ENCODE measurements at regions not wholly inside any gene's neighbourhood (a gene's known extent, or its start where the extent isn't known, plus 50 kb on each side); places are given as distances from the start of the nearest gene placed in this dataset.

DNA sequence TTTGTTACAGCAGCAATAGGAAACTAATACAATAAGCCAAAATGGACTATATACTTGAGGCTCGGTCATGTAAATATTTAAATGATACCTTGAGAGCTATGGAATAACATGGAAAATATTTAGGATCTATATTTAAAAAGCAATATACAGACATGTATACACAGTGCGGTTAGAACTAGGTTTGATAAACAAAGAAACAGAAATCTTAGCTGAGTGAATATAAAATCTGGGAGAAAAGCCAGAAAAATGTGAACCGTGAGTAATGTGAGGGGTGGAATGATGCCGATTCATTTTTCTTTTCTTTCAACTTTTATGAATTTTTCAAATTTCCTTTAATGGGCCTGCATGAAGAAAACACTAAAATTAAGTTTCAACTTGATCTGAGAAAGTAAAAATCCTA lies 104.1 kb downstream of the ATXN3L start:
- no peak for TF ChIP-seq CTCF (IDR thresholded peaks at IDR 0.05)
- TF ChIP-seq POLR2A (IDR thresholded peaks at IDR 0.05) = no peak

Measured in body of pancreas (tissue), 4 donors.